Inflammatory macrophage treated with lipopolysaccharide for 1 hour (primary cell): ENCODE measurements at regions not wholly inside any gene's neighbourhood (a gene's known extent, or its start where the extent isn't known, plus 50 kb on each side); places are given as distances from the start of the nearest gene placed in this dataset.
"Not testable (repeated sequence)": the region's sequence is repeated elsewhere in the genome, so short reads cannot be mapped to it uniquely, and the experiment has no call there.

Source experiments
- DNase-seq, 2 donors: peaks; one replicate each; pipeline ENCODE4 v3.0.0-alpha.2; 2020 to 2022

DNA sequence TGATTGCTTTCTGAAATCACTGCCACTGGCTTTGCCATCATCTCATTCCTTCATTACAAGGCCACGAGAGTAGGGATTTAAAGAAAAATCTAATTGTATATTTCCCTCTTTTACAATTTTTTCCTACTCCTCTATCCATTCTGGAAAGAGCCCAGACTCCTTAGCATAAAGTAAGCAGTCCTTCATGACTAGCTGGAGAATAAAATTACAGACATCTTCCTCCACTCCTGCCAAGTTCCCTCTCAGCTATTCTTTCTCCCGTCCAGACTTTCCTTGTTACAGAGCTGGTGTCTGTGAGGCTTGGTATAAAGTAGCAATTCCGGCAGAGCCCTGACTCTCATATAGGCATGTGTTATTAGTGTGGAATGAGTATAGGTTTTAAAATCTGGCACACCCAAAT lies 806.8 kb downstream of the PLCL1 start:
- no peak for DNase-seq

DNA sequence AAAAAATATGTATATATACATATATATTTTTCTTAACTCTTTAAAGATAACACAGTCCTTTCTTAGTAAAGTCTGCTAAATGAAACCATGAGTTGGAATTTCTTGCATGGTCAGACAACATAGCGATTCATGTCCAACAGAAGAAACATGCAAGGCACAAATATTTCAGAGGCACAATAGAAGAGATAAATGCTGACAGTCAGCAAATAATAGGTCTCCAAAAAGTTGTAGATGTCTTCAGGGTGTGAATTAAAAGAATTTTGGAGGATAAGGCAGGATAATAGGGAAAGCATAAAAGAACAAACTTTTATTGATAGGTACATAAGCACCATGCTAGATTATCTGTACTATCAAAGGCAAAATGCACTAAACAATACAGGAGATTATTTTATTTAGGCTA lies 800.2 kb downstream of the PLCL1 start:
- DNase-seq: no peak

DNA sequence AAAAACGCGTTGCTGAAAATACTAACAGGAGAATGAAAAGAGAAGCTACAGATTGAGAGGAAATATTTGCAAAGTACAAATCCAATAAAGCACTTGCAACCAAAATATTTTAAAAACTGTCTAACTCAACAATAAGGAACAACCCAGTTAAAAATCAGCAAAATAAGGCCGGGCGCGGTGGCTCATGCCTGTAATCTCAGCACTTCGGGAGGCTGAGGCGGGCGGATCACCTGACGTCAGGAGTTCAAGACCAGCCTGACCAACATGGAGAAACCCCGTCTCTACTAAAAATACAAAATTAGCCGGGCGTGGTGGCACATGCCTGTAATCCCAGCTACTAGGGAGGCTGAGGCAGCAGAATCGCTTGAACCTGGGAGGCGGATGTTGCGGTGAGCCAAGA lies 798.6 kb downstream of the PLCL1 start:
- DNase-seq: not testable (repeated sequence)

GRCh38 chr2:198597648-198598047 lies 793.3 kb downstream of the PLCL1 start:
- no peak for DNase-seq

DNA sequence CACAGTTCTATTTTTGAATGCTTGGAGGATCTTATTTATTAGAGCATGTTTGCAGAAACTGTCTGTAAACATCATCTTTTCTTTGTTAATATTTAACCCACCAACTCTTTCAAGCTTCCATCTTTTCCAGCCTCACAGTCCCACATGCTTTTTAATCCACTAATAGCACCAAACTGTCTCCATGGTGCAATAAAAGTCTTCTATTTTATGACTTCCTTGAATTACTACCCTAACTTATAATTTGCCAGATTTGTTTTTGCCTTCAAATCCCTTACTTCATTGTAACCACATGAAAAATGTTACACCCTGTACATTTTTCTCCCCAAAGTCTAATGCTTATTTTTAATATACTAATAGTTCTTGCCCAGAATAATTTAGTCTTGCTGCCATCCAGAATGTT lies 792.6 kb downstream of the PLCL1 start:
- DNase-seq: no peak

DNA sequence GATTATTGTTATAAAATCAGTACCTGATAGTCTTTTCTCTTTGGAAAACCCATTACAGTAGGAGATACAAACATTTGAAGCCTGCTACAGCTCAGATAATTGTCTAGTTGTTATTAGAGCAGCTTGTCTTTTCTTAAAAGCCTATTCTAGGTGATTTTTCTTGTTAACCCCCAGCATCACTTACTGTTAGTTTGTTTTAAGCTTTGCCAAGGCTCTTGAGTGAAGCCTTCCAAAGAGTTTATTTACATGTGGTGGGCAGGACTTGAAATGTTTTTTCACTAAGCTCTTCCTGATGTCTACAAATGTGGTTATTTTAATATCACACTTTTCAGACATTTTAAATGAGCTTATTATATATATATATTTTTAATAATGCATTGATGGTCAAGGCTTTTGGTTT lies 791.3 kb downstream of the PLCL1 start:
- DNase-seq: no peak

DNA sequence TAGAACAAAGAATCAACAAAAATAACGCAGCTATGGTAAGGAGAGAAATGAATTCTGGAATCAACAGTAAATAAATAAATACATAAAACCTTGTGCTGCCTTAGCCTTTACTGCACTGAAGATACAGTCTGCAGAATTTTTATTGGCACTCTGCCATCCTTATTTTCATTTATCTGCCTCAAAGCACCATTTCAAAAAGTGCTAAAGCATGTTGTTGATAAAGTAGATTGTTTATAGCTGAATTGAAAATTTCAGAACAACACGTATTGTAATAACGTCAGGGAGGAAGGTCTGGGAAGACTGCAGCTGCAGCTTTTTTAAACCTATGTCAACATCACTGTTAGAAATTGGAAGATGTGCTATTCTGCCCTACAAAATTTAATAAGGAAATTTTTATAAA lies 787.2 kb downstream of the PLCL1 start:
- no peak for DNase-seq

GRCh38 chr2:198587741-198588140 lies 783.3 kb downstream of the PLCL1 start:
- DNase-seq: no peak

DNA sequence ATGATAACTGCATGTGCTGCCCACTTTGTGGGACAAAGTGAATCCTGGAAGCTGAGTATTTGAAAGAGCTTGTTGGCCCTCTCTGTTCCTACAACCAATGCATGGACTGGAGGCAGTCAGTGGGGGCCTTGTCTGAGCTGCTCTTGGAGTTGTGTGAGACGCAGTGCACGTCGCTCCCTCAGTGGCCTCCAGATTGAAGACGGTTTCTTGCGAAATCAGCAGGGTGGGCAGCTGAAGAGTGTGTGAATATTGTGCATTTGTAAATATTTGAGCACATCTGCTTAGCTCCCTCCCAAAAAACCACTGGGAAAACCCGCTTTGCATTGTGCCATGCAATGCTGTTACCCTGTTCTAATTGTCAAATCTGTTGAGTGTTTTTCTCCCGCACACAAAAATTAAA lies 782.8 kb downstream of the PLCL1 start:
- no peak for DNase-seq

DNA sequence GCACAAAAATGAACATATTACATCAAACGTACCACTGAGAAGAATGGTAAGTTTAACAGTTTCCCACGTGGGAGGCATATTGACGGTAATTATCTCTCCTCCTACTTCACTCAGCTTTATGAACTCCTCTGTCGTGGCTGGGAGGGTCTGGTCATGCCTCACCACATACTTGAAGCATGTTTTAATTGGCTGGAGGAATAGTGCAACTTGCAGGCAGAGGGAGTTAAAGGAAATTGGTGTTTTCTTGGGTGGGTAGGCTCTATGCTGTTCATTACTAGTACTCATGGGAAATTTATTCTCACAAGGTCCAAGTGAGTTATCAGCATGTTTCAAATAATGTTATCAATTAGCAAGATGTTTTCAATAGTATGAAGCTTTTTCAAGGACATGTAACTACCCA lies 767.0 kb downstream of the PLCL1 start:
- no peak for DNase-seq

DNA sequence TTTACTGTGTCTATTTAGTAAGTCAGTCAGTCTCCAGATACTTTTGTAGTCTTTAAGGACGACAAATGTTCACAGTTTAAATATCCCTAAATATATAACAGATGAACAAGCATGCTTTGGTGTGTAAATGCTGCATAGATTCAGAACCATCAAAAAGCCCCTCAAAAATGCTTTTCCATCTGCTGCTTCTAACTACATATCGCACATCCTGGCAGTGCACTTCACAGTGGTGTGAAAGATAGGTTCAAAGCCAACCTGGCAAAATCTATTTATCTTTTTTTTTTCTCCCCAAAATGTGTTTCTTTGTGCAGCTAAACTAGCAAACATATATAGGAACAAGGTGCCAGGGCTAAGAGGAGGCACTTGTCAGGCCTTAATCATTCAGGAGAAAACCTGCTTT lies 753.8 kb downstream of the PLCL1 start:
- DNase-seq: no peak

DNA sequence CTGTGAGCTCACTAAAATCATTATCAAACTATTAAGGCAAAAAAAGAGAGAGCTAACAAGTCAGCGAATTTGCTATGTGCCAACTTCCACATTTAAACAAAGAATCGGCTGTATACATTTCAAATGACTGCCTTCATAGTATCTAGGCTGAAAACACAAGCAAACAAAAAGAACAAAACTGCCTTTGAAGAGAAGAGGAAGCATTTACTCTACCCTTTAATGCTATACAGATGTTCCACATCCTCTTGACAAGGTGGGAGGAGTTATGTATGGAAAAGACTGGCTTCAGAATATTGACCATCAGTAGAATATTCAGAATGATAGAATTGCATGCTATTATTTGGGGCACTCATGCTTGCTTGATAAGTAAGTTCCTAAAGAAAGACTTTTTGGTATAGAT lies 741.7 kb downstream of the PLCL1 start:
- no peak for DNase-seq

DNA sequence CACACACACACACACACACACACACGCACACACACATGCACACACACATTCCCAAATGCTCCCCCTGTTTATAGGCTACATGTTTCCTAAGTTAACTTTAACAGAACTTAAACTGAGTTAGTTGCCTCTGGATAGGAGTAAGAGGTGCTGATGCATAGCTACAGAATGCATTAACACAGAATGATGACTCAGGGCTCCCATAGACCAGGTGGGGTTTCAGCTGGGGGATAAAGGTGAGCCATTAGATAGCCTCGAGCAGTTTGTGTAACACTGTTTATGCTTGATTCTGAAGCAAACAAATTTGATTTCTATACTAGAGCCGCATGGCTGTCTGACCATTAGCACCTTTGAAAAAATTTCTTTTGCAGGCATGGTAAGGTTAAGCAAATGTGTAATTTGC lies 741.0 kb downstream of the PLCL1 start:
- no peak for DNase-seq

DNA sequence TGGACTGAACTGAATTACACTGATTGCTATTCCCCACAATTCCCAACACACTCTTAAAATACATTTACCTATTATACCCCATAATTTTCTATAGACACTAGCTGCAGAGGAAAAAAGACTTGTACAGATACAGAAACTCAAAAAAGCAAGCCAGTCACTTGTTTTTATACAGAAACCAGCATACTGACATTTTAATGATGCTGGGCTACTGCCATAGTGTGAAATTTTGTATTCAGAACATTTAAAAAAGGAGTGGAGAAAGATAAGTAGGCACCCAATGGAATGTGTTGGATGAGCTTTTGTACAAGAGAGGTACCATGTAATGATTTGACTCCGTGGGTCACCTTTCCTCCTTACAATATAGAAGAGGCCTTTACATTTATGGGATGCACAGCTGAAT lies 740.1 kb downstream of the PLCL1 start:
- DNase-seq: no peak

GRCh38 chr2:198534756-198535155 lies 730.4 kb downstream of the PLCL1 start:
- DNase-seq: no peak

- no peak for DNase-seq
Measured at GRCh38 chr2:198525211-198525969, 721.0 kb downstream of the PLCL1 start.

GRCh38 chr2:198523710-198524109 lies 719.3 kb downstream of the PLCL1 start:
- DNase-seq: no peak

- no peak for DNase-seq
Measured at GRCh38 chr2:198518935-198519334, 714.5 kb downstream of the PLCL1 start.

- no peak for DNase-seq
Measured at GRCh38 chr2:198517976-198518375, 713.6 kb downstream of the PLCL1 start.

DNA sequence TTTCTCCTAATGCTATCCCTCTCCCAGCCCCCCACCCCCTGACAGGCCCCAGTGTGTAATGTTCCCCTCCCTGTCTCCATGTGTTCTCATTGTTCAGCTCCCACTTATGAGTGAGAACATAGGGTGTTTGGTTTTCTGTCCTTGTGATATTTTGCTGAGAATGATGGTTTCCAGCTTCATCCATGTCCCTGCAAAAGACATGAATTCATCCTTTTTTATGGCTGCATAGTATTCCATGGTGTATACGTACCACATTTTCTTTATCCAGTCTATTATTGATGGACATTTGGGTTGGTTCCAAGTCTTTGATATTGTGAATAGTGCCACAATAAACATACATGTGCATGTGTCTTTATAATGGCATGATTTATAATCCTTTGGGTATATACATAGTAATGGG lies 704.2 kb downstream of the PLCL1 start:
- DNase-seq: not testable (repeated sequence)

DNA sequence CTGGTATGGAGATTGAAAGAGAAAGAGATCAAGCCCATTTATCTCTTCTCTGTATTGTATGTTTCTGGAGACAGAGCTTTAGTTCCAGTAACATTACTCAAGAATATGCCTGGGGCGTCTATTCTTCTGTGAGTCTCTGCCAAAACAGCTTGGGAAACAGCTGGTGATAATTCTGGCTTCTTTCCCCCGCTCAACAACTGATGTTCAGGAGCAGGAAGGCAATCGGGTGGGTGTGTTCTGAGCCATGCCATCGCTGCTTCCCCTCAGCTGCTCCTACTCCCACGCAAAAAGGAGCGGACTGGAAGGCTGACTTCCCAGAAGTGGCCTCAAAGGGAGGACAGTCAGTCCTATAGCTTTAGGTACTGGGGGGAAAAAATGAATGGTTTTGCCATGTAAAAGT lies 695.1 kb downstream of the PLCL1 start:
- no peak for DNase-seq

DNA sequence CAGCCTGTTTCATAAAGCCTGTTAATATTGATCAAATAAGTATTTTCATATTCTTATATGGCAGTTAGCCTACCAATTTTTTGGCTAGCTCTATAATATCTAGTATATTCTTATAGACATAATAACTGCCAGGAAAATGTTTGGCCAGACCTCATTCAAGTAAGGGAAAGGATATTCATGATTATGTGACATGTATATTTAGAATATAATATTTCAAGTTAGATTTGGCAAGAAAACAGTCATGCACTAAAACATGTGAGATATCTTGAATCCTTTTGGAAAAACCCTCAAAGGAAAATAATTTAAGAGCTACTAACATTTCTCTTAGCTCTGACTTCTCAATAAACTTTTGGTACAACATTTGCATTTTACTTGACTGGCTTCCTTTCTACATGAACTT lies 694.1 kb downstream of the PLCL1 start:
- DNase-seq: no peak

DNA sequence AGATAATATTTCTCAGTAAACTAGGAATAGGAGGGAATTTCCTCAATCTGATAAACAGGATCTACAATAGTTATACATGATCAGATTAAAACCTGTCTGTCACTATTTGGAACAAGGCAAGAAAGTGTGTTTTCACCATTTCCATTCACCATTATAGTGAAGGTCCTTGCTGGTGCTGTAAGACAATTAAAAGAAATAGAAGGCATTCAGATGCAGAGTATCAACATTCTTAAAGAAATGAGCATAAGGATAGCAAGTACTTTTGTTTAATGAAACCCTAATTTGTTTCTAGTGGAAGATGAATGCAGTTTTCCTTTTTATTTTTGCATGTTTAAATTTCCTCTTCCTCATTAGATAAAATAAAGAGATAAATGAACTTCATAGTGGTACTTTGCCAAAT lies 693.7 kb downstream of the PLCL1 start:
- no peak for DNase-seq

GRCh38 chr2:198494931-198495330 lies 690.5 kb downstream of the PLCL1 start:
- DNase-seq: no peak

DNA sequence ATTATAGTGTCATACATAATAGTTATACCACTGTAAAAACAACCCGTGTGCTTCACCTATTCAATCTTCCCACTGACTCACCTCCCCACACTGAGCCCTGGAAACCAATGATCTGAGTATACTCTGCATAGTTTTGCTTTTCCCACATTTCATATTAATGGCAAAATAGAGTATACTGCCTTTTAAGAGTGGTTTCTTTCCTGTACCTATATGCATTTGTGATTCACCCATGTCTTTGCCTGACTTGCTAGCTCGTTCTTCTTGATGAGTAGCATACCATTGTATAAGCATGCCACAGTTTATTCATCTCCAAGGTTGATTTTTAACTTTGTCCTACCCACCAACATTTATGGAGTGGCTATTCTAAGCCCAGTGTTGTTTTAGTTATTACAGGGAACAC lies 686.4 kb downstream of the PLCL1 start:
- no peak for DNase-seq

GRCh38 chr2:198488964-198489363 lies 684.6 kb downstream of the PLCL1 start:
- no peak for DNase-seq
